C4-2B (cell line): ENCODE measurements at regions not wholly inside any gene's neighbourhood (a gene's known extent, or its start where the extent isn't known, plus 50 kb on each side); places are given as distances from the start of the nearest gene placed in this dataset.

Source experiments
- CTCF ChIP-seq: fragments of 450-650 bp; conservative IDR thresholded peaks from 2 replicates; pipeline ENCODE4 v1.5.1; 2017; ENCODE audit warnings: mild to moderate bottlenecking
- ZFX ChIP-seq: fragments of 450-650 bp; IDR thresholded peaks from 2 replicates; pipeline ENCODE4 v1.6.1; 2017

GRCh38 chr1:58903514-58904298, 119.9 kb upstream of the JUN start:
- TF ChIP-seq CTCF (no peak), ZFX (peak; percentile 76)
